Skeletal muscle satellite cell (primary cell): ENCODE measurements at regions not wholly inside any gene's neighbourhood (a gene's known extent, or its start where the extent isn't known, plus 50 kb on each side); places are given as distances from the start of the nearest gene placed in this dataset.

ENCODE experiments used
- H3K27me3 ChIP-seq: 2 replicates; pipeline ENCODE4 v1.7.0; 2013; ENCODE audit warnings: low read length; ENCODE audit not compliant: control insufficient read depth, insufficient read depth
- H3K36me3 ChIP-seq: 2 replicates; pipeline ENCODE4 v1.7.0; 2013; ENCODE audit warnings: mild to moderate bottlenecking, control low read depth, low read length; ENCODE audit not compliant: insufficient read depth
- H3K4me1 ChIP-seq: 2 replicates; pipeline ENCODE4 v1.7.0; 2013; ENCODE audit warnings: low read length; ENCODE audit not compliant: control insufficient read depth, insufficient read depth
- H3K4me2 ChIP-seq: 2 replicates; pipeline ENCODE4 v1.7.0; 2013; ENCODE audit warnings: mild to moderate bottlenecking, low read length
- H3K4me3 ChIP-seq: 2 replicates; pipeline ENCODE4 v1.7.0; 2013; ENCODE audit warnings: low read length
- H3K9ac ChIP-seq: 2 replicates; pipeline ENCODE4 v1.7.0; 2013; ENCODE audit warnings: mild to moderate bottlenecking, low read depth, low read length, moderate library complexity
- H3K9me3 ChIP-seq: replicated peaks from 2 replicates; pipeline ENCODE4 v1.7.0; 2013; ENCODE audit warnings: mild to moderate bottlenecking, control low read depth, low read length

DNA sequence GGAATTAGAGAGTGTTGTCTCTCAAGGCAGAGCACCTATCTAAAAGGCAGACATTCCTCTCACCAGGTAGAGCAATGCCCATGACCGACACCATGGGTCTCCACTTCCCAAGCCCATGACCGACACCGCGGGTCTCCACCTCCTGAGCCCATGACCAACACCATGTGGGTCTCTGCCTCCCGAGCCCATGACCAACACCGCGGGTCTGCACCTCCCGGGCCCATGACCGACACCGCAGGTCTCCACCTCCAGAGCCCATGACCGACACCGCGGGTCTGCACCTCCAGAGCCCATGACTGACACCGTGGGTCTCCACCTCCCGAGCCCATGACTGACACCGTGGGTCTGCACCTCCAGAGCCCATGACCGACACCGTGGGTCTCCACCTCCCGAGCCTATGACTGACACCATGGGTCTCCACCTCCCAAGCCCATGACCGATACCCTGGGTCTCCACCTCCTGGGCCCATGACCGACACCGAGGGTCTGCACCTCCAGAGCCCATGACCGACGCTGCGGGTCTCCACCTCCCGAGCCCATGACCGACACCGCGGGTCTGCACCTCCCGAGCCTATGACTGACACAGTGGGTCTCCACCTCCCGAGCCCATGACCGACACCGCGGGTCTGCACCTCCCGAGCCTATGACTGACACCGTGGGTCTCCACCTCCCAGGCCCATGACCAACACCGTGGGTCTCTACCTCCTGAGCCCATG lies 262.4 kb upstream of the SALL3 start:
- no peak overlapping the region for H3K9ac ChIP-seq
- no peak overlapping the region for H3K4me2 ChIP-seq
- H3K4me1 ChIP-seq: no peaks in the 10 kb centered on the region
- H3K9me3 ChIP-seq: peaks cover 22% of the 10 kb centered on the region
- no peaks in the 10 kb centered on the region for H3K36me3 ChIP-seq
- no peak overlapping the region for H3K4me3 ChIP-seq
- H3K27me3 ChIP-seq: no peaks in the 10 kb centered on the region

GRCh38 chr18:78717766-78718150 lies 261.9 kb upstream of the SALL3 start:
- Histone ChIP-seq H3K4me3 (no peak overlapping the region), H3K27me3 (no peaks in the 10 kb centered on the region), H3K4me1 (no peaks in the 10 kb centered on the region), H3K9ac (no peak overlapping the region), H3K36me3 (no peaks in the 10 kb centered on the region), H3K4me2 (no peak overlapping the region), H3K9me3 (peaks cover 20% of the 10 kb centered on the region)

GRCh38 chr18:78719821-78720220 lies 259.8 kb upstream of the SALL3 start:
- Histone ChIP-seq H3K9me3 (peaks cover 15% of the 10 kb centered on the region), H3K4me3 (no peak overlapping the region), H3K36me3 (no peaks in the 10 kb centered on the region), H3K9ac (no peak overlapping the region), H3K4me1 (no peaks in the 10 kb centered on the region), H3K4me2 (no peak overlapping the region), H3K27me3 (no peaks in the 10 kb centered on the region)

- no peak overlapping the region for H3K9ac ChIP-seq
Measured at GRCh38 chr18:78720456-78721237, 259.0 kb upstream of the SALL3 start.

DNA sequence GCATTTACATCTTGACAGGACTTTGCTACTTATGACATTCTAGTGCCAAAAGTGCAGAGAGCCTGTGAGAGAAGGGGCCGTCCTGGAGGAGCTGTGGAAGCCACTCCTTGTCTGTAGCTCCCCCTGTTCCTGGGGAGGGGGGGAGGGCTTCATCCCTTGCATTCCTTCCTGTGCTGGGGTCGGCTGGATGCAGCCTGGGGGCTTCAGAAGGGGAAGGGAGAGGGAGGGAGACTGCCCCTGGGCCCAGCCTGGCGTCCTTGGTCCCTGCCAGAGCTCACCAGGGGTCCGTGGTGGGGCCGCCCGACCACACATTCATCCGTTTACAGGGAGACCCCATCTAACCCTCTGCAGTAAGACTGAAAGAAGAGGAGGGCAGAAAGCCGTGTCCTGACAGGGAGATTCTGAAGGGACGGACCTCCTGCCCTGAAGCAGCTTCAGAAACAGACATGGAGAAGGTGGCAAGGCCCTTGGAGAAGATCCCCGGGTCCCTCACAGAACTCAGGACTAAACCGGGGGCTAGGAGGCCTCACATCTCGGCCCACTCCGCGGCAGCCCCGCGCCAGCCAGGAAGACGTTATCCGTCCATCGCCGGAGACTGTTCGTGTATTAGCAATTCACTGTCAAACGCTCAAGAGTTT lies 258.3 kb upstream of the SALL3 start:
- Histone ChIP-seq H3K9ac (no peak overlapping the region), H3K9me3 (peaks cover 15% of the 10 kb centered on the region), H3K4me3 (no peak overlapping the region)

More at GRCh38 chr18:78720456-78721237, 259.0 kb upstream of the SALL3 start:
- no peaks in the 10 kb centered on the region for H3K4me1 ChIP-seq
- no peak overlapping the region for H3K4me3 ChIP-seq
- no peak overlapping the region for H3K4me2 ChIP-seq
- H3K36me3 ChIP-seq: no peaks in the 10 kb centered on the region
- peaks cover 15% of the 10 kb centered on the region for H3K9me3 ChIP-seq
- H3K27me3 ChIP-seq: no peaks in the 10 kb centered on the region

DNA sequence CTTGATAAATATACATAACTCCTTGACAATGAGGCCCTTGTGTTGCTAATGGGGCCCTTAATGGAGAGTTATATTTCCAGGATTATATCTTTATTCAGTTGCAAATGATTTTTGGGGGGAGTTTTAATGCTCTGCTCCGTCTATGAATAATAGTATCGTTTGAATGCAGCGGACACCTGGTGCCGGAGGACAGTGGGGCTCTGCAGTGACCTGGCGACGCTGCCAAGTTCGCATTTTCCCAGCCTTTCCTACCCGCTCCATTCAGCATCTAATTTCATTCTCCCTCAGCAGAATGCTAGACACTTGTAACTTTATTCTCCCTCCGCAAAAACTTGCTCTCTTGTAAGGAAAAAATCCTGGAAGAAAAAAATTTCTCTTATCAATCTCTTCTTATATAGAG lies 257.6 kb upstream of the SALL3 start:
- Histone ChIP-seq H3K4me2 (no peak overlapping the region), H3K4me3 (no peak overlapping the region), H3K4me1 (no peaks in the 10 kb centered on the region), H3K36me3 (no peaks in the 10 kb centered on the region), H3K27me3 (no peaks in the 10 kb centered on the region), H3K9ac (no peak overlapping the region), H3K9me3 (peaks cover 14% of the 10 kb centered on the region)

More for the DNA sequence above, 258.3 kb upstream of the SALL3 start:
- Histone ChIP-seq H3K4me2 (no peak overlapping the region), H3K4me1 (no peaks in the 10 kb centered on the region), H3K27me3 (no peaks in the 10 kb centered on the region), H3K36me3 (no peaks in the 10 kb centered on the region)

GRCh38 chr18:78722386-78722785 lies 257.2 kb upstream of the SALL3 start:
- H3K4me1 ChIP-seq: no peaks in the 10 kb centered on the region
- H3K27me3 ChIP-seq: no peaks in the 10 kb centered on the region
- H3K4me2 ChIP-seq: no peak overlapping the region
- no peaks in the 10 kb centered on the region for H3K36me3 ChIP-seq
- no peak overlapping the region for H3K9ac ChIP-seq
- H3K4me3 ChIP-seq: no peak overlapping the region
- H3K9me3 ChIP-seq: peaks cover 10% of the 10 kb centered on the region

- Histone ChIP-seq H3K27me3 (no peaks in the 10 kb centered on the region), H3K36me3 (no peaks in the 10 kb centered on the region), H3K4me2 (no peak overlapping the region), H3K9ac (no peak overlapping the region), H3K4me1 (no peaks in the 10 kb centered on the region), H3K9me3 (peaks cover 10% of the 10 kb centered on the region), H3K4me3 (no peak overlapping the region)
Measured at GRCh38 chr18:78722929-78723710, 256.5 kb upstream of the SALL3 start.

GRCh38 chr18:78724214-78724914 lies 255.3 kb upstream of the SALL3 start:
- Histone ChIP-seq H3K4me2 (no peak overlapping the region), H3K9ac (no peak overlapping the region), H3K4me1 (no peaks in the 10 kb centered on the region), H3K36me3 (no peaks in the 10 kb centered on the region), H3K27me3 (no peaks in the 10 kb centered on the region), H3K9me3 (peaks cover 8% of the 10 kb centered on the region), H3K4me3 (no peak overlapping the region)

- peaks cover 5% of the 10 kb centered on the region for H3K9me3 ChIP-seq
- H3K36me3 ChIP-seq: no peaks in the 10 kb centered on the region
- no peak overlapping the region for H3K9ac ChIP-seq
- H3K4me2 ChIP-seq: no peak overlapping the region
- no peaks in the 10 kb centered on the region for H3K27me3 ChIP-seq
- no peaks in the 10 kb centered on the region for H3K4me1 ChIP-seq
- H3K4me3 ChIP-seq: no peak overlapping the region
Measured at GRCh38 chr18:78725426-78725825, 254.2 kb upstream of the SALL3 start.
